Fibroblast of lung (primary cell): ENCODE measurements at regions not wholly inside any gene's neighbourhood (a gene's known extent, or its start where the extent isn't known, plus 50 kb on each side); places are given as distances from the start of the nearest gene placed in this dataset.

ENCODE experiments used
- DNase-seq, 2 donors: peaks; one replicate each; pipeline versions ENCODE4 v3.0.0 to v3.0.0-alpha.2; 2010; ENCODE audit warnings: low read depth in 2 of 2
- H2AFZ ChIP-seq: 2 replicates; pipeline ENCODE4 v1.5.1; 2012; ENCODE audit warnings: low read length, control low read depth, inconsistent platforms
- H3K27ac ChIP-seq: 2 replicates; pipeline ENCODE4 v1.5.1; 2011; ENCODE audit warnings: low read length, control low read depth; ENCODE audit not compliant: insufficient read depth
- H3K27me3 ChIP-seq: 2 replicates; pipeline ENCODE4 v1.5.1; 2011; ENCODE audit warnings: mild to moderate bottlenecking, low read length; ENCODE audit not compliant: control insufficient read depth, insufficient read depth
- H3K36me3 ChIP-seq: 2 replicates; pipeline ENCODE4 v1.5.1; 2011; ENCODE audit warnings: low read length; ENCODE audit not compliant: control insufficient read depth, insufficient read depth
- H3K4me1 ChIP-seq: 2 replicates; pipeline ENCODE4 v1.5.1; 2011; ENCODE audit warnings: low read length; ENCODE audit not compliant: control insufficient read depth, insufficient read depth; ENCODE audit errors: extremely low read depth
- H3K4me2 ChIP-seq: 2 replicates; pipeline ENCODE4 v1.5.1; 2011; ENCODE audit warnings: low read length, control low read depth; ENCODE audit not compliant: insufficient read depth; ENCODE audit errors: extremely low read depth
- H3K4me3 ChIP-seq, 4 experiments: fragments of 200-600 bp in 1 of 4; sonication (generic) in 1 of 4; replicated peaks in 1 of 4; 2 replicates each; pipeline ENCODE4 v1.5.1; 2011 to 2016; ENCODE audit warnings: low read length in 4 of 4, low read depth in 3 of 4, mild to moderate bottlenecking in 3 of 4, control low read depth in 2 of 4, inconsistent platforms in 1 of 4, mixed read lengths in 1 of 4; ENCODE audit not compliant: insufficient read depth in 1 of 4; ENCODE audit errors: control extremely low read depth in 1 of 4
- H3K79me2 ChIP-seq: 2 replicates; pipeline ENCODE4 v1.5.1; 2012; ENCODE audit warnings: mild to moderate bottlenecking, low read length, inconsistent platforms; ENCODE audit not compliant: control insufficient read depth, insufficient read depth
- H3K9ac ChIP-seq: 2 replicates; pipeline ENCODE4 v1.5.1; 2011; ENCODE audit warnings: mild to moderate bottlenecking, low read length, control low read depth; ENCODE audit not compliant: insufficient read depth
- H3K9me3 ChIP-seq: 2 replicates; pipeline ENCODE4 v1.5.1; 2012; ENCODE audit warnings: low read depth, low read length; ENCODE audit not compliant: control insufficient read depth, insufficient read depth
- H4K20me1 ChIP-seq: 2 replicates; pipeline ENCODE4 v1.5.1; 2011; ENCODE audit warnings: low read length; ENCODE audit not compliant: control insufficient read depth, insufficient read depth; ENCODE audit errors: extremely low read depth
- EZH2 ChIP-seq: IDR thresholded peaks from 2 replicates; pipeline ENCODE4 v1.5.1; 2012; ENCODE audit warnings: low read length, control low read depth, mild to moderate bottlenecking; ENCODE audit errors: missing control alignments
- TF ChIP-seq, protein P1 (sequence below), 2 donors: IDR thresholded peaks in 1 of 2; conservative IDR thresholded peaks in 1 of 2; 1 replicate in 1 of 2; 2 replicates in 1 of 2; pipeline ENCODE4 v1.5.1; 2011 to 2012; ENCODE audit warnings: low read length in 2 of 2, control low read depth in 1 of 2, inconsistent platforms in 1 of 2, low read depth in 1 of 2, mild to moderate bottlenecking in 1 of 2

DNA sequence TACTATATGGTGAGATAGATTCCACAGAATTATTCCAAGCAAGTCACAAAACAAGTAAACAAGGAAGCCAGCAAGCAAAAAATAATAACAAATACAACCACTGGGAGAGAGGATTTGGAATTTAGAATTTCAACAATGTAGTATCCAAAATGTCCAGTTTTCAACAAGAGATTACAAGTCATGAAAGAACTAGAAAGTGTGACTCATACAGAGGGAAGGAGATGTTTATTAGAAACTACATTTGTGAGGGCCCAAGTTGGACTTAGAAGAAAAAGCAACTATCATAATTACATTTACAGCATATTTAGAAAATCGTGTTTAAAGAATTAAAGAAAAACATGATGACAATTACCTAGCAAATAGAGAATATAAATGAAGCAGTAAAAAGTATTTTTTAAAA, 494.6 kb upstream of the ID4 start:
- Histone ChIP-seq H3K4me2 (no peak overlapping the region), H4K20me1 (no peaks in the 10 kb centered on the region), H3K27me3 (no peaks in the 10 kb centered on the region), H3K4me3 (no peak overlapping the region), H3K79me2 (no peaks in the 10 kb centered on the region), H3K36me3 (no peaks in the 10 kb centered on the region), H3K27ac (no peak overlapping the region), H3K9ac (no peak overlapping the region), H3K4me1 (no peaks in the 10 kb centered on the region), H3K9me3 (no peaks in the 10 kb centered on the region), H2AFZ (no peak overlapping the region)
- TF ChIP-seq, protein P1, sequence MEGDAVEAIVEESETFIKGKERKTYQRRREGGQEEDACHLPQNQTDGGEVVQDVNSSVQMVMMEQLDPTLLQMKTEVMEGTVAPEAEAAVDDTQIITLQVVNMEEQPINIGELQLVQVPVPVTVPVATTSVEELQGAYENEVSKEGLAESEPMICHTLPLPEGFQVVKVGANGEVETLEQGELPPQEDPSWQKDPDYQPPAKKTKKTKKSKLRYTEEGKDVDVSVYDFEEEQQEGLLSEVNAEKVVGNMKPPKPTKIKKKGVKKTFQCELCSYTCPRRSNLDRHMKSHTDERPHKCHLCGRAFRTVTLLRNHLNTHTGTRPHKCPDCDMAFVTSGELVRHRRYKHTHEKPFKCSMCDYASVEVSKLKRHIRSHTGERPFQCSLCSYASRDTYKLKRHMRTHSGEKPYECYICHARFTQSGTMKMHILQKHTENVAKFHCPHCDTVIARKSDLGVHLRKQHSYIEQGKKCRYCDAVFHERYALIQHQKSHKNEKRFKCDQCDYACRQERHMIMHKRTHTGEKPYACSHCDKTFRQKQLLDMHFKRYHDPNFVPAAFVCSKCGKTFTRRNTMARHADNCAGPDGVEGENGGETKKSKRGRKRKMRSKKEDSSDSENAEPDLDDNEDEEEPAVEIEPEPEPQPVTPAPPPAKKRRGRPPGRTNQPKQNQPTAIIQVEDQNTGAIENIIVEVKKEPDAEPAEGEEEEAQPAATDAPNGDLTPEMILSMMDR (conservative IDR thresholded peaks at IDR 0.05 in 1 of 2, IDR thresholded peaks at IDR 0.05 in 1 of 2; ENCODE audit: low read depth in 1 of 2, low read length in 2 of 2), result no peak
- TF ChIP-seq EZH2, result no peak
- DNase-seq, result peak; percentile 23 to 28

DNA sequence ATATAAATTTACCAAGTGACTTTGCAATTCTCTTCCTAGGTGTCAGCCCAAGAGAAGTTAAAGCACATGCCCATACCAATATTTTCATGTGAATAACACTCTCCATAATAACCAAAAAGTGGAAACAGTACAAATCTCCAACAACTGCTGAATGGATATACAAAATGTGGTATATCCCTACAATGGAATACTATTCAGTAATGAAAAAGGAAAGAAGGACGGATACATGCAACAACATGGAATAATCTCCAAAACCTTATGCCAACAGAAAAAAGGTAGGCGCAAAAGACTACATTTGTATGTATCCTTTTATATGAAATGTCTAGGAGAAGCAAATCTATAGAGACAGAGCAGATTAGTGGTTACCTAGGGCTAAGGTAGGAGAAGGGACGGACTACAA, 487.7 kb upstream of the ID4 start:
- no peaks in the 10 kb centered on the region for H3K4me1 ChIP-seq
- H3K9ac ChIP-seq, result no peak overlapping the region
- H3K27ac ChIP-seq, result no peak overlapping the region
- DNase-seq, result no peak
- no peaks in the 10 kb centered on the region for H3K9me3 ChIP-seq
- no peaks in the 10 kb centered on the region for H3K79me2 ChIP-seq
- H2AFZ ChIP-seq, result no peak overlapping the region
- H3K27me3 ChIP-seq, result no peaks in the 10 kb centered on the region
- H3K4me3 ChIP-seq, result no peak overlapping the region
- TF ChIP-seq EZH2, result no peak
- TF ChIP-seq, protein P1 (conservative IDR thresholded peaks at IDR 0.05 in 1 of 2, IDR thresholded peaks at IDR 0.05 in 1 of 2; ENCODE audit: low read depth in 1 of 2, low read length in 2 of 2), result no peak
- no peaks in the 10 kb centered on the region for H3K36me3 ChIP-seq
- H4K20me1 ChIP-seq, result no peaks in the 10 kb centered on the region
- no peak overlapping the region for H3K4me2 ChIP-seq

DNA sequence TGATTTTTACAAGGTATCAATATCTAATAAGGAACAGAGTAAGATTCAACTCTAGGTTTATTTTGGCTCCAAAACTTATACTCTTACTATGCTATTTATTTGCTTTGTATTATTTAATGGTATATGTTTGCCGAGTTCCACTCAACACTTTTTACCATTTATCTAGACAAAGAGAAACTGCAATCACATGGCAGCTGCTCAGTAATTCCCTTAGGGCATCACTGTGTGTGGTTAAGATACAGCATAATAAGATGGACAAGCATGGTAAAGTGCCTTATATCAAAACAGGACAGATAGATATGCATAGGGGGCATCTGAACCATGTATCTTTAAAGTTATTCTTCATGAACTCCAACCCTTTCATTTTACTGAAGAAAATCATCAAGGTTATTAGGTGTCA, 483.0 kb upstream of the ID4 start:
- Histone ChIP-seq H4K20me1 (no peaks in the 10 kb centered on the region), H3K4me1 (no peaks in the 10 kb centered on the region), H3K36me3 (no peaks in the 10 kb centered on the region), H3K79me2 (no peaks in the 10 kb centered on the region), H3K4me2 (no peak overlapping the region), H3K4me3 (no peak overlapping the region), H3K27ac (no peak overlapping the region), H3K27me3 (no peaks in the 10 kb centered on the region), H2AFZ (no peak overlapping the region), H3K9me3 (no peaks in the 10 kb centered on the region), H3K9ac (no peak overlapping the region)
- DNase-seq, result no peak
- TF ChIP-seq EZH2, result no peak
- TF ChIP-seq, protein P1 (conservative IDR thresholded peaks at IDR 0.05 in 1 of 2, IDR thresholded peaks at IDR 0.05 in 1 of 2; ENCODE audit: low read depth in 1 of 2, low read length in 2 of 2), result no peak
